Iris pigment epithelial cell (primary cell): ENCODE measurements at regions not wholly inside any gene's neighbourhood (a gene's known extent, or its start where the extent isn't known, plus 50 kb on each side); places are given as distances from the start of the nearest gene placed in this dataset.

Experiments used
- DNase-seq: peaks from one replicate; pipeline ENCODE4 v3.0.0-alpha.2; 2011; ENCODE audit warnings: low read depth

DNA sequence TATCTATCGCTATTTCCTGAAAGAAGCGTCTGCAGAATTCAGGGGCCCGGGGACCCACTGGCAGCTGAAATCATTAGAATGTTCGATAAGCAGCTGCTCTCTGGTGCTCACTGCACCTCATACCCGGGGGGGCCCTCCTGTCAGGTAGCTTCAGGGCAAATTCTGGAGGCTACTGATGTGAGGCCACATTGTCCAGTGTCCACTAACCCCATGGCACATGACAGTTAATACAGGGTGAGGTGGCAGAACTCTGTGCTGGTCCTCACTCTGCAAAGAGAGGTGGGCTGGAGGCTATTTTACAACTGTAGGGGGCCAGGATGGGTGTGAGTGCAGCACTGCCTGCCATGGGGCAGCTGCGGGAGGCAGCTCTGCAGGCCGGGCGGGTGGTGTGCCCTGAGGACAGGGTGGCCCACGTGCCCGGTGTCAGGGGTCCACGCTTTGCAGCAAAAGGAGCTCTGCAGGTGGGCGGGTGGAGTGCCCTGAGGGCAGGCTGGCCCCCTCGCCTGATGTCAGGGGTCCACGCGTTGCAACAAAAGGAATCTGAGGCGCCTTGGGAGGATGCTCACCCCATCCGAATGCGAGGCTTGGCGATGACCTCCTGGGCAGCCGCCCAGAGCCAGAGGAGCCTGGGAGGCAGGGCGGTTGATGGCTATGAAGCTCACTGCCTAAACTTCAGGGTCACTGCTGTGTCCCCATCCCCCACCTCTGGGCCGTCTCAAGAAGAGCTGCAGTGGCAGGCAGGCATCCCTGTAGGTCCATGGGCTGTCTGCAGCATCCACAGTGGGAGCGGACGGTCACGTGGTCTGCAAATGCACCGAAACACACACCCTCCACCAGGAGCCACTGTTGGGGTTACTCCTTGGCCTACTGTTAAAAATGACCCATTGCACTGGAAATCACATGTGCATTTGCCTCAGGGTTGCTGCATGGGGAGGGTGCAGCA, 207.0 kb upstream of the SALL3 start:
- DNase-seq = no peak

DNA sequence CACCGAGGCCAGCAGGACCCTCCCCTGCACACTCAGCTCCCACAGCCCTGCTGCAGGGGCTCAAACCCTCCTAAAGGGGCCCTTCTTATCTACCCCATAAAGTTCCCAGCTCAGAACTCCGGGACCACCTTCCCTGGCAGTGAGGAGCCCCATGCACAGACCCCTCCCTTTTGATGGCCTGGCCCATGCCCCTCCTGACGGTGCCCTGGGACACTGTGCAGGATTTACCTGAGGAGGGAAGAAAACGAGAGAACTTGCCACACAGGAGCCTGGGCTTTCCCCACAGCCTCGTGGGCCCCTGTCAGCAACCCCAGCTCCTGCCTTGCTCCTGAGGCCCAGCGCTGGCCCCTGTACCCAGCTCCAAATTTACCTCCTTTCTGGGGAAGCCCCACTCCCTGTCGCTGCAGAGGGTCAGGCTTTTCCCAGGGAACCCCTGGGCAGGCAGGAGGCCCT, 206.3 kb upstream of the SALL3 start:
- DNase-seq = no peak

- DNase-seq = no peak
These were observed 205.8 kb upstream of the SALL3 start for GRCh38 chr18:78773819-78774218.

GRCh38 chr18:78774741-78775141, 204.9 kb upstream of the SALL3 start:
- no peak for DNase-seq

GRCh38 chr18:78776151-78776550, 203.5 kb upstream of the SALL3 start:
- no peak for DNase-seq

DNA sequence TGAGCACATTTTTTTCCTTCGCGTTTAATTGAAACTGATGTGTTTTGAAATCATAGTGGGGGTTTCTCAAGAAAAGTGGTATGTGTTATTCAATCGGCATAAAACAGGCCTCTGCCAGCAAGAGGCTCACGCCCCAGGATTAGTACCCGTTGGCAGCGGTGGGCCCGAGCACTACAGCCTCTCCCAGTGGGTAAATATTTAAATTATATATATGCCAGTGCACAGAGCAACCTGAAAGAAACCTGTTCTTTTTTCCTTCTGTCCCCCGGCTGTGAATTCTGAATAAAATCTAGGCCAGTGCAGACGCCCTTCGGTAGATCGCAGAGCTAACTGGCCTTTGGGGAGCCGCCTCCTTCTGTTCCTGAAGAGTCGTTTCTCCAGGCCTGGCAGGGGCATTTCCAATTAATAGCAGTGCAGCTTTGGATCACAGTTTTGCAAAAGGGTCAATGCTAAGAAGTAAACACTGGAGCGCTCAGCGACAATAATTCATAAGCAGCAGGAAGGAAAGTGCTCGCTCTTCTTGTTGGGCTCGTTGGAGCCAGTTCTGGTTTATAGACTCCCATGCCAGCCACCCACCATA, 202.8 kb upstream of the SALL3 start:
- no peak for DNase-seq

GRCh38 chr18:78777992-78778391, 201.6 kb upstream of the SALL3 start:
- DNase-seq = no peak

DNA sequence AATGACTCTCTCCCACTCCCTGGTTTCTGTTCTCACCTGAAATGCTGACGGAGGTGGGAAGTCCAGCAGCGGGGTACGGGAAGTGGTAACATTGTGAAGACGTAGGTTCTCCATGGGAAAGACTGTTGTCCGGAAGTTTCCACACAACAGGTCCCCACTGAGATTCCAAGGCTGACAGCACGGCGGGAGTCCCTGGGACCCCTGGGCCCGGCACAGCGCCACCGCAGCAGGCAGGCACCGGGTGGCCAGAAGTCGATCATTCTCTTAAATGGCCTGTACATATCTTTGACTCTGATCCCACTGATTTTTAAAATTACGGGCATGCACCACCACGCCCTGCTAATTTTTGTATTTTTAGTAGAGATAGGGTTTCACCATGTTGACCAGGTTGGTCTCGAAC, 201.0 kb upstream of the SALL3 start:
- no peak for DNase-seq

- no peak for DNase-seq
These were observed 199.5 kb upstream of the SALL3 start for GRCh38 chr18:78779996-78780718.

GRCh38 chr18:78780719-78781600, 198.7 kb upstream of the SALL3 start:
- DNase-seq = no peak

GRCh38 chr18:78781601-78781960, 198.0 kb upstream of the SALL3 start:
- no peak for DNase-seq

DNA sequence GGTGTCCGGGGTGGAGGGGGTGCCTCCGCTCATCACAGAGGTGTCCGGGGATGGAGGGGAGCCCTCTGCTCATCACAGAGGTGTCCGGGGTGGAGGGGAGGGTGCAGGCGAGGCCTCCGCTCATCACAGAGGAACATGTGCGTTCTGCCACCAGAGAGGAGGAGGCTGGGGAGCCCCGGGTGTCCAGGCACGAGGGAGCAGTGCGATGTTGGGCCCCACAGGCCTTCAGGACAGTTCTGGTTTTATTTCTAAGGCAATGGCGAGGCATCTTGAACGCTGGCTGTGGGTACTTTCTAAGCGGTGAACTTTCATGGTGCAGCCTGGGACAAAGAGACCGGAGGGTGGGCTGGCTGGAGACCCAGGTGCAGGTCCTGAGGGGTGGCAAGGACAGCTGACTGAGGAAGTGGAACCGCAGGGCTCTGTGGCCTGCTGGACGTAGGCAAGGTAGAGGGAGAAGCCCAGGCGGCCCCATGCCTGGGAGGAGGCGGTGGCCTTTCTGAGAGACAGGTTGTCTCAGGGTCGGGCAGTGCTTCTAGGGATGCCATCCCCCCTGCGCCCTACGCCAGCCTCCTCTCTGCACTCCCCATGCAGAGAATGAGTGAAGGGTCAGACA, 196.6 kb upstream of the SALL3 start:
- DNase-seq = no peak

DNA sequence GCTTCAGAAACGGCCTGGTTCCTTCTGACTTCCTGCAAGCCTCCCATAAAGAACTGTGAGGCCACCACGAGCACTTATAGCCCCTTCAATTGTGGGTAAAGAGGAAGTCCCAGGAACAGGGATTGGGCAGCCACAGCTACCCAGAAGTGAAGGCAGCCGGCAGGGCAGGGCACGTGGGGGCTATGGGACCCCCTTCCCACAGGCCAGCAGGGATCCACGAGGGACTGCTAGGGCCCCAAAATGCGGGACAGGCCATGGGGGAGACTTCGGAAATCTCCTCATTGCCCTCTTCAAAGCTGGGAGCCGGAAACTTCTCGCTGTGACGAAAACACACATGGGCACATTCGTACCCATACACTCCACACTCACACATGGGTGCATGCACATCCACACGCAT, 196.1 kb upstream of the SALL3 start:
- DNase-seq = no peak

- no peak for DNase-seq
These were observed 194.8 kb upstream of the SALL3 start for GRCh38 chr18:78784861-78785260.

DNA sequence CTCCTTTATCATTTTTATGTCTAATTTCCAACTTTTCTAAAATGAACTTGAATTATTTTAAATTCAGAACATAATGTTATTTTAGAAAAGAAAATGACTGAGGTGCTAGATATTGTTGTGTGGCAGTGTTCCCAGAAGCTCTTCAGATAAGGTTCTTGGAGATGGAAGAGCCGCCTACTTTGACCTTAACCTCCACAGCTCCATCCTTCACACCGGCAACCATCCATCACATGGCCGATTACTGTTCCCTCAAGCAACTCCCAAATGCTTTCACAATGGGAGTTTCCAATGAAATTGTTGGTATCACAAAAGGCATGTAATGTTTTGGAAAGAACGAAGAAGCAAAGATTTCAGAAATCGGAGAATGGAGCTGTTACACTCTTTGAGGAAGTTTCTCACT, 193.9 kb upstream of the SALL3 start:
- DNase-seq = no peak

GRCh38 chr18:78786776-78787175, 192.8 kb upstream of the SALL3 start:
- no peak for DNase-seq

GRCh38 chr18:78787751-78788150, 191.9 kb upstream of the SALL3 start:
- no peak for DNase-seq

DNA sequence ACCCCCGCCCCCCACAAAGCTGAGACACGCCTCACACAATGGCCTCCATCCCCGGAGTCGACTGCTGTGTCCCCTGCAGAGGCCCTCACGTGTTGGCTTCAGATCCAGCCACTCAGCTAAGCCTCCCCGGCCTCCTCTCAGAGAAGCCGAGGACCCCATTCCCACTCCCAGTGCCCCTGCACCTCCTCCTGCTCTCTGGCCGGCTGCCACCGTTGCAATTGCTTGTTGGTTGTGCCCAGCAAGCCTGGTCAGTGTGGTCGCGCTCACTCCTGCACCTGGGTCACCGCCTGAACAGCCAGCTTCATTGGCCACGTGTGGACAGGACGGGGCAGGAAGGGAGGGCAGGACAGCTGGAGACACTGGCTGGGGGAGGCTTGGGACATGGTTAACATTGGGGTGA, 191.5 kb upstream of the SALL3 start:
- no peak for DNase-seq

GRCh38 chr18:78789850-78790249, 189.8 kb upstream of the SALL3 start:
- no peak for DNase-seq

DNA sequence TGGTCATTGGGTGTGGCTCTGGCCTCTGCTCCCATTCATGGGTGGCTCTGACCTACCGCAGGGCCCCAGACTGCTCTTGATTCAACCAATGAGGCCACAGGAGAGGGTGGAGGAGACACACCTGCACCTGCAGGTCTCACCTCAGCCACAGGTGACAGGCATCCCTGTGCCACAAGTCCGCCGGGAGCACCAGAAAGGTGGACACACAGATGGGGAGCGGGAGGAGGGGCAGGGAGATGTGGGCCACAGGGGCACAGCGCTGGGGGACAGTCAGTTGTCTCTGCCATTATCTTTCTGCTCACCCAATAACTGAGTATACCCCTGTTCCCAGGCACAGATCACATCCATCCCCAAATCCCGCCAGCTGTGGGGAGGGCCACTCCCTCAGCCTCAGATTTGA, 189.1 kb upstream of the SALL3 start:
- DNase-seq = no peak

GRCh38 chr18:78790960-78791359, 188.7 kb upstream of the SALL3 start:
- DNase-seq = no peak

DNA sequence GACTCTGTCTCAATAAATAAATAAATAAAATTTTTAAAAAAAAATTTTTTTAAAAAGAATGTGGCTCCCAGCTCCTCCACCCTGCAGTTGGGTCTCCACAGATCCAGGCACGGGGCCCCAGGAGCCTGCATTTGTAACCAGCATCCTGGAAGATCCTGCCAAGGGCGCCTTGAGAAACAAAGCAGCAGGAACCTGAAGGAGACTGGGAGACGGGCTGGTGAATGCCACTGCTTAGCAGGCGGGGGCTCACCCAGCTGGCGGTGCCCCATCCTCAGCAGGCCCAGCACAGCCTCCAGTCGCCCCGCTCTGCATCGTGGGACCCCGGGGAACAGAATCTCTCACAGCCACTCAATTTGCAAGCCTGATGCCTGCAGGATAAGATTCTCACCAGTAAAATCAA, 187.5 kb upstream of the SALL3 start:
- DNase-seq = no peak
